K562 (cell line): ENCODE measurements at regions not wholly inside any gene's neighbourhood (a gene's known extent, or its start where the extent isn't known, plus 50 kb on each side); places are given as distances from the start of the nearest gene placed in this dataset.

Experiments used
- CC2D1A ChIP-seq: fragments of 450-650 bp; IDR thresholded peaks from 2 replicates; pipeline ENCODE4 v1.6.1; 2017; ENCODE audit warnings: mild to moderate bottlenecking
- EP300 ChIP-seq: IDR thresholded peaks from 2 replicates; pipeline ENCODE4 v1.6.1; 2012; ENCODE audit warnings: low read length, improper control_type of control experiment
- LARP7 ChIP-seq: fragments of 450-650 bp; IDR thresholded peaks from 2 replicates; pipeline ENCODE4 v1.6.1; 2016
- NCOR1 ChIP-seq: fragments of 450-650 bp; IDR thresholded peaks from 2 replicates; pipeline ENCODE4 v1.6.1; 2016; ENCODE audit warnings: mild to moderate bottlenecking, moderate library complexity
- POLR2A ChIP-seq: fragments of 450-650 bp; conservative IDR thresholded peaks from 2 replicates; pipeline ENCODE4 v1.6.1; 2016
- ZBTB8A ChIP-seq: fragments of 450-650 bp; IDR thresholded peaks from 2 replicates; pipeline ENCODE4 v1.6.1; 2018; ENCODE audit warnings: mild to moderate bottlenecking, moderate library complexity; ENCODE audit not compliant: partially characterized antibody
- ZMIZ1 ChIP-seq, 2 experiments: fragments of 150-350 bp in 1 of 2; IDR thresholded peaks; 2 replicates each; pipeline ENCODE4 v1.6.1; 2012 to 2016; ENCODE audit warnings: low read depth in 2 of 2, low read length in 2 of 2, mild to moderate bottlenecking in 1 of 2, moderate library complexity in 1 of 2

- TF ChIP-seq NCOR1 (no peak), ZMIZ1 (IDR thresholded peaks at IDR 0.05; ENCODE audit: low read depth in 2 of 2, low read length in 2 of 2) (no peak), ZBTB8A (no peak), POLR2A (no peak), EP300 (no peak), LARP7 (no peak), CC2D1A (no peak)
Measured at GRCh38 chr6:80456724-80457438, 350.4 kb downstream of the BCKDHB start.
